Ovary (tissue), 3 donors: ENCODE measurements at regions not wholly inside any gene's neighbourhood (a gene's known extent, or its start where the extent isn't known, plus 50 kb on each side); places are given as distances from the start of the nearest gene placed in this dataset.

Experiments
- POLR2A ChIP-seq: fragments of 450-650 bp; IDR thresholded peaks from one replicate; pipeline ENCODE4 v1.6.1; 2017; ENCODE audit warnings: antibody characterized with exemption, mild to moderate bottlenecking, moderate library complexity
- TF ChIP-seq, protein P1 (sequence below), 3 donors: fragments of 450-650 bp in 2 of 3; fragments of 200-600 bp in 1 of 3; IDR thresholded peaks; one replicate each; pipeline versions ENCODE4 v1.5.1 to v1.8.0; 2016 to 2022; ENCODE audit warnings: antibody characterized with exemption in 3 of 3, mild to moderate bottlenecking in 1 of 3
- donor health status: DM: no; HTN: no; CAD: no.

DNA sequence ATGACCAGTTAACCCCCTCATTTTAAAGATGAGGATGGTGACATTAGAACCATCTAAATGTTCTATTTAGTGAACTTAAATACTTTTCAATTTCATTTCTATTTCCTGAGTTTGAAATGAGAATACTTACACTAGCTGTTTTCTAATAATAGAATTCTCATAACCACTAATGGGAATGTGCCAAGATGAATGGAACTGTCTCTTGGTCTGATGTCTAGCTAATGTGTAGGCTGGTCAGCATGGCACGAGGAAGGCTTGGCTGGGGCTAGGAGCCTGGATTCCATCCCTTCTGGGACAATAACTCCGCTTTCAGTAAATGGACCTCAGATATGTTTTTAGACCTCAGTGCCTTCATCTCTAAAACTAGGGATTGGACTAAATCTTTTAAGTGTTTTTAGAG lies 185.8 kb upstream of the NRP1 start:
- TF ChIP-seq, protein P1, sequence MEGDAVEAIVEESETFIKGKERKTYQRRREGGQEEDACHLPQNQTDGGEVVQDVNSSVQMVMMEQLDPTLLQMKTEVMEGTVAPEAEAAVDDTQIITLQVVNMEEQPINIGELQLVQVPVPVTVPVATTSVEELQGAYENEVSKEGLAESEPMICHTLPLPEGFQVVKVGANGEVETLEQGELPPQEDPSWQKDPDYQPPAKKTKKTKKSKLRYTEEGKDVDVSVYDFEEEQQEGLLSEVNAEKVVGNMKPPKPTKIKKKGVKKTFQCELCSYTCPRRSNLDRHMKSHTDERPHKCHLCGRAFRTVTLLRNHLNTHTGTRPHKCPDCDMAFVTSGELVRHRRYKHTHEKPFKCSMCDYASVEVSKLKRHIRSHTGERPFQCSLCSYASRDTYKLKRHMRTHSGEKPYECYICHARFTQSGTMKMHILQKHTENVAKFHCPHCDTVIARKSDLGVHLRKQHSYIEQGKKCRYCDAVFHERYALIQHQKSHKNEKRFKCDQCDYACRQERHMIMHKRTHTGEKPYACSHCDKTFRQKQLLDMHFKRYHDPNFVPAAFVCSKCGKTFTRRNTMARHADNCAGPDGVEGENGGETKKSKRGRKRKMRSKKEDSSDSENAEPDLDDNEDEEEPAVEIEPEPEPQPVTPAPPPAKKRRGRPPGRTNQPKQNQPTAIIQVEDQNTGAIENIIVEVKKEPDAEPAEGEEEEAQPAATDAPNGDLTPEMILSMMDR (IDR thresholded peaks at IDR 0.05): no peak
- no peak for TF ChIP-seq POLR2A
